ENCODE measurements at regions not wholly inside any gene's neighbourhood (a gene's known extent, or its start where the extent isn't known, plus 50 kb on each side); places are given as distances from the start of the nearest gene placed in this dataset.

DNA sequence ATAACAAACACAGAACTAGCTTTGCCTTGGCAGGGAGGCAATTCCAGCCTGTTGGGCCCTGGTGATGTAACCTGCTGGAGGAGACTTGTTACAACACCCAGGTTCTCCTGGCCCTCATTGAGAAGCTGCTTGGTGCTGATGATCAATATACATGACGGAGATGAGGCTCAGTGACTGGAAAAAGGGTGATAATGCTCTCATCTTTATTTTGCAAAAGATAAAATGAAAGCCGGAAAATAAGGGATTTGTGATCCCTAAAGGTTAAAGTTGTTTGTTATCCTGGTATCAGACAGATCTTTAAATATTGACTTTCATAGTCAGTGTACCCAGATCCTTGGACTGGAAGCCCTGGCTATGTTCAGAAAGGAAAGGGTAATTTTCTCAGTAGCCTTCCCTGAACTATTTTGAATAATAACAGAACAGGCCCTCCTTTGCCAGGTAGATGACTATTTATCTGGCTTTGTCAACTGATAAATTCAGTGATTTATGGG lies 118.9 kb upstream of the MEIS2 start:
- TF ChIP-seq CTCF (IDR thresholded peaks at IDR 0.05; ENCODE audit: insufficient read depth, low read length) = no peak
- no peak for TF ChIP-seq POLR2AphosphoS5 (IDR thresholded peaks at IDR 0.05; ENCODE audit: low read depth)
- TF ChIP-seq, protein P1, sequence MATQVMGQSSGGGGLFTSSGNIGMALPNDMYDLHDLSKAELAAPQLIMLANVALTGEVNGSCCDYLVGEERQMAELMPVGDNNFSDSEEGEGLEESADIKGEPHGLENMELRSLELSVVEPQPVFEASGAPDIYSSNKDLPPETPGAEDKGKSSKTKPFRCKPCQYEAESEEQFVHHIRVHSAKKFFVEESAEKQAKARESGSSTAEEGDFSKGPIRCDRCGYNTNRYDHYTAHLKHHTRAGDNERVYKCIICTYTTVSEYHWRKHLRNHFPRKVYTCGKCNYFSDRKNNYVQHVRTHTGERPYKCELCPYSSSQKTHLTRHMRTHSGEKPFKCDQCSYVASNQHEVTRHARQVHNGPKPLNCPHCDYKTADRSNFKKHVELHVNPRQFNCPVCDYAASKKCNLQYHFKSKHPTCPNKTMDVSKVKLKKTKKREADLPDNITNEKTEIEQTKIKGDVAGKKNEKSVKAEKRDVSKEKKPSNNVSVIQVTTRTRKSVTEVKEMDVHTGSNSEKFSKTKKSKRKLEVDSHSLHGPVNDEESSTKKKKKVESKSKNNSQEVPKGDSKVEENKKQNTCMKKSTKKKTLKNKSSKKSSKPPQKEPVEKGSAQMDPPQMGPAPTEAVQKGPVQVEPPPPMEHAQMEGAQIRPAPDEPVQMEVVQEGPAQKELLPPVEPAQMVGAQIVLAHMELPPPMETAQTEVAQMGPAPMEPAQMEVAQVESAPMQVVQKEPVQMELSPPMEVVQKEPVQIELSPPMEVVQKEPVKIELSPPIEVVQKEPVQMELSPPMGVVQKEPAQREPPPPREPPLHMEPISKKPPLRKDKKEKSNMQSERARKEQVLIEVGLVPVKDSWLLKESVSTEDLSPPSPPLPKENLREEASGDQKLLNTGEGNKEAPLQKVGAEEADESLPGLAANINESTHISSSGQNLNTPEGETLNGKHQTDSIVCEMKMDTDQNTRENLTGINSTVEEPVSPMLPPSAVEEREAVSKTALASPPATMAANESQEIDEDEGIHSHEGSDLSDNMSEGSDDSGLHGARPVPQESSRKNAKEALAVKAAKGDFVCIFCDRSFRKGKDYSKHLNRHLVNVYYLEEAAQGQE (IDR thresholded peaks at IDR 0.05; ENCODE audit: insufficient replicate concordance, low read depth) = no peak
- TF ChIP-seq SPI1 (IDR thresholded peaks at IDR 0.05; ENCODE audit: borderline replicate concordance, low read depth) = no peak

Measured in HL-60 (cell line).